ENCODE measurements at regions not wholly inside any gene's neighbourhood (a gene's known extent, or its start where the extent isn't known, plus 50 kb on each side); places are given as distances from the start of the nearest gene placed in this dataset.

DNA sequence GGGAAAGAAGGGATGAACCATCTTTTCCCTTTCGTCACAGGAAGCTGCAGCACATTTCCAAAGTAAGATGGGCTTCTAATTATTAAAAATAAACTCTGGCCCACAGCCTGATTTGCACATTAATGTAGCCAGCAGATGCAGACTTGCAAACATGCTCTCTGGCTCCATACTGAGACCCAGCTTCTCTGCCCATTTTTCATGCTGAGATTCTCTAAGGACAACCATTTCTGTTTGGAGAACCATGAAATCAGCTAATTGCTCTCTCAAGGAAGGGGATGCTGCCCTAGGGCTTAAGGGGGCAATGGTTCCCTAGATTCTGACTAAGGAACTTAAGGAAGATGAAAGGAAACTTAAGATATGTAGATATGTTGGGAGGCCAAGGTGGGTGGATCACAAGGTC is 63.0 kb upstream of the CES5A start:
- no peak for DNase-seq

DNA sequence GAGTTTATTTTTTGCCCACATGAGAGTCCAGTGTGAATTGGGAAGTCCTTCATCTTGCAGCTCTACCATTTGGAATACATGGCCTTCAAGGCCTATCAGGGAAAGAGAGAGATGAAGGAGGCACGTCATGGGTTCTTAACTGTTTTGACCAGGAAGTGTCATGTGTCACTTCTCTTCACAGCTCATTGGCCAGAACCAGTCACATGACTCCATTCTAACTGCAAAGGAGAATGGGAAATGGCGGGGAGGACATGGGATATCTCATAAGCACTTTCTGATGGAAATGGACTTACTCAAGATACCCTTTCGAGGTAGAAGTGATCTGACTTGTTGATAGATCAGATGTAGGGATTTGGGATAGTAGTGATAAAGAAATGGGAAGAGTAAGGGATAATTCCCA is 57.9 kb upstream of the CES5A start:
- DNase-seq = no peak

DNA sequence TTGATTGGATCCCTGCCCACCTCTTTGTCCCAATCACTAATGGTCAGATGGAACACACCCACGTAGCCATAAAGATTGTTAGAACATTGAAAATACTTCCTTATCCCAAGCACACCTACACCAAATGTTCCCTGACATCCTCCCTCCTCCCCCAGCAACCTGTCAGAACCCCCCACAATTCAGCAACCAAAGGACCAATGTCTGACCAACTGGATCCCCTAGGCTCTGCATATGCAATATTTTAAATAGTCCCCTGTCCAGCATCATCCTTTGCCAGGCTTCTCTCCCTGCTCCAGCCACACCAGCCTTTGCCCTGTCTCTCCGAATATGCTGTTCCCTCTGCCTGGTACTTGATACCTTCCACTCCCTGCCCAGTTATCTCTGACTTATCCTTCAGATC is 54.9 kb upstream of the CES5A start:
- DNase-seq = no peak

DNA sequence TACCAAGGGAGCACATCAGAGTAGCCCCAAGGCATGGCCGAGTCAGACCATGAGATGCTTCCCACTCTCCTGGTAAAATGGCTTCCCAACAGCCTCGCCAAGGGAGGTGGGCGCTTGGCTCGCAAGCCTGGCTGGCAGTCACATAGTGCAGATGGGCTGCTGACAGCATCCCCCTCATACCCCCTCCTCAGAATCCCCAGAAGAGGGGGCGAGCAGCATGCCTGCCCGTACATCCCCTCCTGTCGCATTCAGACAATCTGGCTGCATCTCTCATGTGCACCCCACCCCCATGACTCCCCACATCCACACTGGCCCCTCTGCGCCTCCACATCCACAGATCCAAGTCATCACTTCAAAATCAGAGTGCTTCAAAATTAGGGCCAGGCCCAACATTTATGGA is 54.0 kb upstream of the CES5A start:
- no peak for DNase-seq

DNA sequence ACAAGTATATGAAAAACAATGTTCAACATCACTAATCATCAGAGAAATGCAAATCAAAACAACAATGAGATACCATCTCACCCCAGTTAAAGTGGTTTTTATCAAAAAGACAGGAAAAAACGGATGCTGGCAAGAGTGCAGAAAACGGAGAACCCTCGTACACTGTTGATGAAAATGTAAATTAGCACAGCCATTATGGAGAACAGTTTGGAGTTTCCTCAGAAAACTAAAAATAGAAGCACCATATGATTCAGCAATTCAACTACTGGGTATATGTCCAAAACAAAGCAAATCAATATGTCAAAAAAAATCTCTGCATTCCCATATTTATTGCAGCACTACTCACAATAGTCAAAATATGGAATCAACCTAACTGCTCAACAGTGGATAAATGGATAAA is 50.1 kb upstream of the CES5A start:
- DNase-seq = no peak

Measured in NCI-H1092 (cell line).